GM11168 (cell line): ENCODE measurements at regions not wholly inside any gene's neighbourhood (a gene's known extent, or its start where the extent isn't known, plus 50 kb on each side); places are given as distances from the start of the nearest gene placed in this dataset.

ENCODE experiments used
- in situ Hi-C: fragments of 300-500 bp; cut with MboI; formaldehyde crosslinking; loops from one replicate; pipeline ENCODE4 v1.12.0; 2022; ENCODE audit warnings: low sequenced_read_pairs; ENCODE audit not compliant: unreplicated experiment

- in situ Hi-C loops = no loop called here
Observed at GRCh38 chr2:56508662-56509061, 324.9 kb downstream of the CCDC85A start.

- in situ Hi-C loops = no loop called here
Observed at GRCh38 chr2:56510610-56511009, 326.8 kb downstream of the CCDC85A start.

- in situ Hi-C loops = no loop called here
Observed at GRCh38 chr2:56515399-56515798, 331.6 kb downstream of the CCDC85A start.

- in situ Hi-C loops = no loop called here
Observed at GRCh38 chr2:56519806-56520205, 336.0 kb downstream of the CCDC85A start.

- in situ Hi-C loops = no loop called here
Observed at GRCh38 chr2:56522605-56523089, 338.9 kb downstream of the CCDC85A start.

GRCh38 chr2:56523816-56524215 lies 340.0 kb downstream of the CCDC85A start:
- in situ Hi-C loops = no loop called here

- in situ Hi-C loops = no loop called here
Observed at GRCh38 chr2:56531668-56532420, 348.1 kb downstream of the CCDC85A start.

- in situ Hi-C loops = no loop called here
Observed at GRCh38 chr2:56534321-56534720, 350.5 kb downstream of the CCDC85A start.

GRCh38 chr2:56537756-56538155 lies 354.0 kb downstream of the CCDC85A start:
- in situ Hi-C loops = no loop called here

GRCh38 chr2:56539618-56540017 lies 355.8 kb downstream of the CCDC85A start:
- in situ Hi-C loops = no loop called here

- in situ Hi-C loops = no loop called here
Observed at GRCh38 chr2:56540467-56540866, 356.7 kb downstream of the CCDC85A start.

- in situ Hi-C loops = no loop called here
Observed at GRCh38 chr2:56540916-56541315, 357.1 kb downstream of the CCDC85A start.

- in situ Hi-C loops = no loop called here
Observed at GRCh38 chr2:56542213-56542612, 358.4 kb downstream of the CCDC85A start.

GRCh38 chr2:56565143-56565542 lies 381.4 kb downstream of the CCDC85A start:
- in situ Hi-C loops = no loop called here

GRCh38 chr2:56571074-56571473 lies 387.3 kb downstream of the CCDC85A start:
- in situ Hi-C loops = no loop called here

GRCh38 chr2:56576001-56576400 lies 392.2 kb downstream of the CCDC85A start:
- in situ Hi-C loops = no loop called here

GRCh38 chr2:56580242-56580641 lies 396.5 kb downstream of the CCDC85A start:
- in situ Hi-C loops = no loop called here

- in situ Hi-C loops = no loop called here
Observed at GRCh38 chr2:56582570-56582969, 398.8 kb downstream of the CCDC85A start.

- in situ Hi-C loops = no loop called here
Observed at GRCh38 chr2:56583796-56584315, 400.1 kb downstream of the CCDC85A start.

GRCh38 chr2:56587456-56587855 lies 403.7 kb downstream of the CCDC85A start:
- in situ Hi-C loops = no loop called here

GRCh38 chr2:56589194-56589593 lies 405.4 kb downstream of the CCDC85A start:
- in situ Hi-C loops = no loop called here

GRCh38 chr2:56589835-56590234 lies 406.0 kb downstream of the CCDC85A start:
- in situ Hi-C loops = no loop called here
